GM23338 (cell line): ENCODE measurements at regions not wholly inside any gene's neighbourhood (a gene's known extent, or its start where the extent isn't known, plus 50 kb on each side); places are given as distances from the start of the nearest gene placed in this dataset.

Source experiments
- ATAC-seq: fragments of 200-7000 bp; cut with Tn5 transposase; 3 replicates; pipeline ENCODE4 v1.9.1; 2020
- DNase-seq: peaks from one replicate; pipeline ENCODE4 v3.0.0-alpha.2; 2015; ENCODE audit warnings: low spot score
- H2AFZ ChIP-seq: fragments of 200-600 bp; sonication (generic); 2 replicates; pipeline ENCODE4 v1.8.0; 2016; ENCODE audit warnings: antibody characterized with exemption, mild to moderate bottlenecking, moderate library complexity
- H3F3A ChIP-seq: fragments of 200-600 bp; sonication (generic); replicated peaks from 2 replicates; pipeline ENCODE4 v1.8.0; 2017; ENCODE audit warnings: antibody characterized with exemption, mixed run types, low read depth
- H3K27ac ChIP-seq: fragments of 200-600 bp; sonication (generic); 2 replicates; pipeline ENCODE4 v1.6.1; 2016; ENCODE audit warnings: low read depth
- H3K27me3 ChIP-seq: fragments of 200-600 bp; sonication (generic); 2 replicates; pipeline ENCODE4 v1.8.0; 2016; ENCODE audit warnings: mild to moderate bottlenecking, mixed run types, moderate library complexity; ENCODE audit not compliant: insufficient read depth
- H3K36me3 ChIP-seq: fragments of 200-600 bp; sonication (generic); 2 replicates; pipeline ENCODE4 v1.8.0; 2016; ENCODE audit warnings: mild to moderate bottlenecking; ENCODE audit not compliant: insufficient read depth
- H3K4me1 ChIP-seq: fragments of 200-600 bp; sonication (generic); 2 replicates; pipeline ENCODE4 v1.8.0; 2016; ENCODE audit warnings: mild to moderate bottlenecking, moderate library complexity; ENCODE audit not compliant: insufficient read depth
- H3K4me2 ChIP-seq: fragments of 200-600 bp; sonication (generic); 2 replicates; pipeline ENCODE4 v1.7.1; 2017; ENCODE audit warnings: mixed run types
- H3K4me3 ChIP-seq: fragments of 200-600 bp; sonication (generic); 2 replicates; pipeline ENCODE4 v1.6.1; 2016; ENCODE audit warnings: mixed run types
- H3K79me2 ChIP-seq: fragments of 200-600 bp; sonication (generic); replicated peaks from 2 replicates; pipeline ENCODE4 v1.8.0; 2017; ENCODE audit warnings: mild to moderate bottlenecking; ENCODE audit not compliant: insufficient read depth
- H3K9me2 ChIP-seq: fragments of 200-600 bp; sonication (generic); 2 replicates; pipeline ENCODE4 v1.8.0; 2017; ENCODE audit not compliant: insufficient read depth
- H4K20me1 ChIP-seq: fragments of 200-600 bp; sonication (generic); replicated peaks from 2 replicates; pipeline ENCODE4 v1.8.0; 2017; ENCODE audit warnings: mild to moderate bottlenecking; ENCODE audit not compliant: insufficient read depth
- H3K27ac Mint-ChIP-seq: 2 replicates; pipeline ENCODE4 v1.8.0; 2020; ENCODE audit warnings: inconsistent platforms, mild to moderate bottlenecking, moderate library complexity, mixed read lengths
- H3K27me3 Mint-ChIP-seq: 3 replicates; pipeline ENCODE4 v1.8.0; 2022; ENCODE audit warnings: low read depth, mild to moderate bottlenecking, moderate library complexity, mixed read lengths, inconsistent platforms; ENCODE audit not compliant: insufficient read depth, poor library complexity
- H3K36me3 Mint-ChIP-seq: 3 replicates; pipeline ENCODE4 v1.8.0; 2021; ENCODE audit warnings: low read depth, mild to moderate bottlenecking, inconsistent platforms, moderate library complexity, mixed read lengths
- H3K4me1 Mint-ChIP-seq: 3 replicates; pipeline ENCODE4 v1.8.0; 2020; ENCODE audit warnings: mild to moderate bottlenecking, inconsistent platforms, mixed read lengths
- H3K4me3 Mint-ChIP-seq: 3 replicates; pipeline ENCODE4 v1.8.0; 2021; ENCODE audit warnings: moderate library complexity, mild to moderate bottlenecking, inconsistent platforms, mixed read lengths
- H3K9me3 Mint-ChIP-seq: 3 replicates; pipeline ENCODE4 v1.8.0; 2020; ENCODE audit warnings: moderate library complexity, mild to moderate bottlenecking, inconsistent platforms, mixed read lengths
- CREB1 ChIP-seq: fragments of 250-450 bp; sonication (Bioruptor Pico); IDR thresholded peaks from 2 replicates; pipeline ENCODE4 v1.5.0; 2020; ENCODE audit warnings: low read depth, mild to moderate bottlenecking, moderate library complexity
- EZH2 ChIP-seq: fragments of 200-600 bp; sonication (generic); IDR thresholded peaks from one replicate; pipeline ENCODE4 v1.8.0; 2017; ENCODE audit warnings: antibody characterized with exemption, mild to moderate bottlenecking, low read depth; ENCODE audit not compliant: unreplicated experiment
- EZH2phosphoT487 ChIP-seq: fragments of 200-600 bp; sonication (generic); IDR thresholded peaks from one replicate; pipeline ENCODE4 v1.8.1; 2018; ENCODE audit warnings: antibody characterized with exemption; ENCODE audit not compliant: unreplicated experiment
- JUNB ChIP-seq: IDR thresholded peaks from one replicate; pipeline ENCODE4 v1.6.1; 2016; ENCODE audit warnings: antibody characterized with exemption; ENCODE audit not compliant: unreplicated experiment
- NANOG ChIP-seq: IDR thresholded peaks from 2 replicates; pipeline ENCODE4 v1.6.1; 2016; ENCODE audit warnings: antibody characterized with exemption, borderline replicate concordance
- POLR2AphosphoS5 ChIP-seq: IDR thresholded peaks from 2 replicates; pipeline ENCODE4 v1.6.1; 2016; ENCODE audit warnings: antibody characterized with exemption, low read depth
- STAT1 ChIP-seq: IDR thresholded peaks from one replicate; pipeline ENCODE4 v1.6.1; 2016; ENCODE audit warnings: antibody characterized with exemption; ENCODE audit not compliant: unreplicated experiment
- ZNF114 ChIP-seq: fragments of 250-450 bp; sonication (Bioruptor Pico); IDR thresholded peaks from 2 replicates; pipeline ENCODE4 v1.5.0; 2020; ENCODE audit warnings: mild to moderate bottlenecking, moderate library complexity
- ZNF331 ChIP-seq: fragments of 250-450 bp; sonication (Bioruptor Pico); IDR thresholded peaks from 2 replicates; pipeline ENCODE4 v1.5.0; 2020; ENCODE audit warnings: low read depth, mild to moderate bottlenecking, moderate library complexity
- TF ChIP-seq, protein P1 (sequence below): IDR thresholded peaks from 2 replicates; pipeline ENCODE4 v1.6.1; 2016; ENCODE audit warnings: antibody characterized with exemption
- TF ChIP-seq, protein P2 (sequence below): IDR thresholded peaks from one replicate; pipeline ENCODE4 v1.6.1; 2018; ENCODE audit warnings: antibody characterized with exemption; ENCODE audit not compliant: unreplicated experiment
- TF ChIP-seq, protein P3 (sequence below), 2 experiments: fragments of 200-600 bp in 1 of 2; sonication (generic) in 1 of 2; conservative IDR thresholded peaks; 2 replicates each; pipeline versions ENCODE4 v1.5.1 to v1.6.1; 2016 to 2017; ENCODE audit warnings: antibody characterized with exemption in 2 of 2, low read depth in 2 of 2, mild to moderate bottlenecking in 2 of 2, moderate library complexity in 1 of 2

DNA sequence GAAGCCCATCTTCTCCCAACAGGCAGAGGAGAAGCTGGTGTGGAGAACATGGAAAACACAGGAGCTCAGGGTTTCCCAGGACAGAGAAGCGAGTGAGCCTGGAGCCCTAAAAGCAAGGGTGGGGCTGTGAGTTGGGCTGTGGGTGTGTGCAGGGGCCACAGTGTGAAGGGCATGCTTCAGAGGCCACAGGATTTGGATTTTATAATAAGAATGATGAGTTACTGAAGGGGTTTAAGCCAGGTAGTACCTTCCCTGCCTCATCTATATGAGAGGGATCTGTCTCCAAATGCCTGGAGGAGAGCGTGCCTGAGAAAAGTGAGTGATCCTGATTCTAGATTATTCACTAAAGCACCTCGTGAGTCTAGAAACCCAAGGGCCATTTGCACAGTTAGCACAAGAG lies 106.8 kb downstream of the VPREB1 start:
- no peaks in the 10 kb centered on the region; the same call in 2 of the 3 replicates for H3K36me3 Mint-ChIP-seq
- H3K27ac ChIP-seq: no peak overlapping the region

DNA sequence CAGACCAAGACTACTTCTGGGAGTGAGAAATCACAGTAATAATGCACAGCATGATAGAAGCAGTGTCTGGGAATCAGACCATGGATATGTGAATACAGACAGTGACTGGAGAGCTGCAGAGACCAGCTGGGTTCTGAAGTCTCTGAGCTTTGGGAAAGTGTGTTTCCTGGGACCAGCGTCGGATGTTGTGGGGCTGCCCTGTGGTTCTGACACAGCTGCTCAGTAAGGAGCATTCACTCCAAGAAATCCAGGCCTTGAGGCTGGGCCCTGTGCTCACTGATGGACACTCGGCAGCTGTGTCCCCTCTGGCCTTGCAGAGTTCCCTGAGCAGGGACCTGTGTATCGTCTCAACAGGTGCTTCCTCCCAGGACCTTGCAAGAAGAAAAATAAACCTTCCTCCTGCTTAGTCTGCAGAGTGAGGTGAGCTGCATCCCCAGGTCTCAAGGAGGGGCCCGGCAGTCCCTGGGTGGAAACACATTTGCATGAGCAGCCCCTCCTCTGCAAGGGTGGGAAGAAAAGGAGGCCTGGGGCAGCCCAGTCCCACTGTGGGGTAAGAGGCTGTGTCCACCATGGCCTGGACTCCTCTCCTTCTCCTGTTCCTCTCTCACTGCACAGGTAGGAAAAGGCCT lies 107.9 kb downstream of the VPREB1 start:
- no peak overlapping the region for H3K4me2 ChIP-seq
- no peaks in the 10 kb centered on the region for H3F3A ChIP-seq
- no peaks in the 10 kb centered on the region for H3K79me2 ChIP-seq
- Mint-ChIP-seq H3K27me3 (peaks cover 97% of the 10 kb centered on the region), H3K36me3 (no peaks in the 10 kb centered on the region; the same call in 2 of the 3 replicates), H3K27ac (no peak overlapping the region), H3K9me3 (no peaks in the 10 kb centered on the region; the same call in 2 of the 3 replicates), H3K4me1 (peaks cover 16% of the 10 kb centered on the region; the same call in 2 of the 3 replicates), H3K4me3 (no peak overlapping the region)
- peaks cover 100% of the 10 kb centered on the region for H3K27me3 ChIP-seq
- ATAC-seq: no peak
- no peaks in the 10 kb centered on the region for H4K20me1 ChIP-seq
- H3K27ac ChIP-seq: no peak overlapping the region
- H3K36me3 ChIP-seq: no peaks in the 10 kb centered on the region
- no peak overlapping the region for H2AFZ ChIP-seq
- no peaks in the 10 kb centered on the region for H3K4me1 ChIP-seq
- no peak overlapping the region for H3K4me3 ChIP-seq
- no peak for DNase-seq
- H3K9me2 ChIP-seq: no peaks in the 10 kb centered on the region
- TF ChIP-seq JUNB: no peak
- TF ChIP-seq EZH2phosphoT487: no peak
- TF ChIP-seq POLR2AphosphoS5: no peak
- TF ChIP-seq, protein P1, sequence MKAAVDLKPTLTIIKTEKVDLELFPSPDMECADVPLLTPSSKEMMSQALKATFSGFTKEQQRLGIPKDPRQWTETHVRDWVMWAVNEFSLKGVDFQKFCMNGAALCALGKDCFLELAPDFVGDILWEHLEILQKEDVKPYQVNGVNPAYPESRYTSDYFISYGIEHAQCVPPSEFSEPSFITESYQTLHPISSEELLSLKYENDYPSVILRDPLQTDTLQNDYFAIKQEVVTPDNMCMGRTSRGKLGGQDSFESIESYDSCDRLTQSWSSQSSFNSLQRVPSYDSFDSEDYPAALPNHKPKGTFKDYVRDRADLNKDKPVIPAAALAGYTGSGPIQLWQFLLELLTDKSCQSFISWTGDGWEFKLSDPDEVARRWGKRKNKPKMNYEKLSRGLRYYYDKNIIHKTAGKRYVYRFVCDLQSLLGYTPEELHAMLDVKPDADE: no peak
- no peak for TF ChIP-seq STAT1
- TF ChIP-seq, protein P2, sequence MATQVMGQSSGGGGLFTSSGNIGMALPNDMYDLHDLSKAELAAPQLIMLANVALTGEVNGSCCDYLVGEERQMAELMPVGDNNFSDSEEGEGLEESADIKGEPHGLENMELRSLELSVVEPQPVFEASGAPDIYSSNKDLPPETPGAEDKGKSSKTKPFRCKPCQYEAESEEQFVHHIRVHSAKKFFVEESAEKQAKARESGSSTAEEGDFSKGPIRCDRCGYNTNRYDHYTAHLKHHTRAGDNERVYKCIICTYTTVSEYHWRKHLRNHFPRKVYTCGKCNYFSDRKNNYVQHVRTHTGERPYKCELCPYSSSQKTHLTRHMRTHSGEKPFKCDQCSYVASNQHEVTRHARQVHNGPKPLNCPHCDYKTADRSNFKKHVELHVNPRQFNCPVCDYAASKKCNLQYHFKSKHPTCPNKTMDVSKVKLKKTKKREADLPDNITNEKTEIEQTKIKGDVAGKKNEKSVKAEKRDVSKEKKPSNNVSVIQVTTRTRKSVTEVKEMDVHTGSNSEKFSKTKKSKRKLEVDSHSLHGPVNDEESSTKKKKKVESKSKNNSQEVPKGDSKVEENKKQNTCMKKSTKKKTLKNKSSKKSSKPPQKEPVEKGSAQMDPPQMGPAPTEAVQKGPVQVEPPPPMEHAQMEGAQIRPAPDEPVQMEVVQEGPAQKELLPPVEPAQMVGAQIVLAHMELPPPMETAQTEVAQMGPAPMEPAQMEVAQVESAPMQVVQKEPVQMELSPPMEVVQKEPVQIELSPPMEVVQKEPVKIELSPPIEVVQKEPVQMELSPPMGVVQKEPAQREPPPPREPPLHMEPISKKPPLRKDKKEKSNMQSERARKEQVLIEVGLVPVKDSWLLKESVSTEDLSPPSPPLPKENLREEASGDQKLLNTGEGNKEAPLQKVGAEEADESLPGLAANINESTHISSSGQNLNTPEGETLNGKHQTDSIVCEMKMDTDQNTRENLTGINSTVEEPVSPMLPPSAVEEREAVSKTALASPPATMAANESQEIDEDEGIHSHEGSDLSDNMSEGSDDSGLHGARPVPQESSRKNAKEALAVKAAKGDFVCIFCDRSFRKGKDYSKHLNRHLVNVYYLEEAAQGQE: no peak
- TF ChIP-seq ZNF114 (CRISPR knock-in tag): no peak
- TF ChIP-seq NANOG: no peak
- TF ChIP-seq CREB1 (CRISPR knock-in tag): no peak
- no peak for TF ChIP-seq ZNF331 (CRISPR knock-in tag)

More for the DNA sequence above, 106.8 kb downstream of the VPREB1 start:
- Histone ChIP-seq H4K20me1 (no peaks in the 10 kb centered on the region), H3F3A (no peaks in the 10 kb centered on the region), H3K9me2 (no peaks in the 10 kb centered on the region), H3K4me2 (no peak overlapping the region), H3K4me1 (no peaks in the 10 kb centered on the region), H3K27me3 (peaks cover 100% of the 10 kb centered on the region), H2AFZ (no peak overlapping the region), H3K4me3 (no peak overlapping the region), H3K79me2 (no peaks in the 10 kb centered on the region), H3K36me3 (no peaks in the 10 kb centered on the region)
- no peak for TF ChIP-seq NANOG
- no peak for TF ChIP-seq CREB1 (CRISPR knock-in tag)
- no peak for TF ChIP-seq ZNF331 (CRISPR knock-in tag)
- TF ChIP-seq EZH2: peak; percentile 20
- TF ChIP-seq, protein P1: no peak
- TF ChIP-seq, protein P3, sequence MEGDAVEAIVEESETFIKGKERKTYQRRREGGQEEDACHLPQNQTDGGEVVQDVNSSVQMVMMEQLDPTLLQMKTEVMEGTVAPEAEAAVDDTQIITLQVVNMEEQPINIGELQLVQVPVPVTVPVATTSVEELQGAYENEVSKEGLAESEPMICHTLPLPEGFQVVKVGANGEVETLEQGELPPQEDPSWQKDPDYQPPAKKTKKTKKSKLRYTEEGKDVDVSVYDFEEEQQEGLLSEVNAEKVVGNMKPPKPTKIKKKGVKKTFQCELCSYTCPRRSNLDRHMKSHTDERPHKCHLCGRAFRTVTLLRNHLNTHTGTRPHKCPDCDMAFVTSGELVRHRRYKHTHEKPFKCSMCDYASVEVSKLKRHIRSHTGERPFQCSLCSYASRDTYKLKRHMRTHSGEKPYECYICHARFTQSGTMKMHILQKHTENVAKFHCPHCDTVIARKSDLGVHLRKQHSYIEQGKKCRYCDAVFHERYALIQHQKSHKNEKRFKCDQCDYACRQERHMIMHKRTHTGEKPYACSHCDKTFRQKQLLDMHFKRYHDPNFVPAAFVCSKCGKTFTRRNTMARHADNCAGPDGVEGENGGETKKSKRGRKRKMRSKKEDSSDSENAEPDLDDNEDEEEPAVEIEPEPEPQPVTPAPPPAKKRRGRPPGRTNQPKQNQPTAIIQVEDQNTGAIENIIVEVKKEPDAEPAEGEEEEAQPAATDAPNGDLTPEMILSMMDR (conservative IDR thresholded peaks at IDR 0.05; ENCODE audit: low read depth in 2 of 2): no peak
- ATAC-seq (no peak), DNase-seq (no peak)
- Mint-ChIP-seq H3K27me3 (peaks cover 97% of the 10 kb centered on the region), H3K4me3 (no peak overlapping the region), H3K4me1 (peaks cover 16% of the 10 kb centered on the region; the same call in 2 of the 3 replicates), H3K27ac (no peak overlapping the region), H3K9me3 (no peaks in the 10 kb centered on the region)
